HCT116 (cell line): ENCODE measurements at regions not wholly inside any gene's neighbourhood (a gene's known extent, or its start where the extent isn't known, plus 50 kb on each side); places are given as distances from the start of the nearest gene placed in this dataset.

Experiments used
- ATAC-seq: fragments of 200-7000 bp; cut with Tn5 transposase; 2 replicates; pipeline ENCODE4 v1.9.1; 2020; ENCODE audit warnings: mild to moderate bottlenecking, moderate library complexity
- BruUV-seq: library from RNA; stranded (reverse); fragments of 400-500 nt; replicated peaks from 2 replicates; lab custom pipeline; 2021; lab: Mats Ljungman, UMichigan
- CTCF ChIA-PET: fragments of 300-600 bp; sonication (Branson Sonifier 250); formaldehyde crosslinking; loops from one replicate; lab custom pipeline; 2021; ENCODE audit warnings: antibody characterized with exemption; lab: Charles Lee
- POLR2A ChIA-PET: fragments of 300-600, 350-600 bp; sonication (Branson Sonifier 250); formaldehyde crosslinking; loops from one replicate; lab custom pipeline; 2021; ENCODE audit warnings: antibody characterized with exemption; lab: Charles Lee
- RAD21 ChIA-PET, 2 experiments: fragments of 300-600 bp; sonication (Branson Sonifier 250); formaldehyde crosslinking; loops; one replicate each; lab custom pipeline; 2023; ENCODE audit warnings: low total read pairs in 2 of 2; ENCODE audit not compliant: uncharacterized antibody in 2 of 2, unreplicated experiment in 2 of 2, low non-redundant PET in 1 of 2; lab: Charles Lee
- DNase-seq: peaks from one replicate; pipeline ENCODE4 v3.0.0-alpha.2; 2010; ENCODE audit warnings: low read depth, low spot score
- H2AFZ ChIP-seq: fragments of 200-600 bp; shearing (Covaris generic), sonication (generic); 2 replicates; pipeline ENCODE4 v1.6.1; 2017; ENCODE audit warnings: low read depth, mixed run types, mixed read lengths, antibody characterized with exemption, low read length; ENCODE audit not compliant: poor library complexity, severe bottlenecking
- H3K27ac ChIP-seq: 2 replicates; pipeline ENCODE4 v1.5.1; 2012; ENCODE audit warnings: low read depth, low read length
- H3K27me3 ChIP-seq: fragments of 200-600 bp; sonication (generic); 2 replicates; pipeline ENCODE4 v1.6.1; 2016; ENCODE audit warnings: mixed run types, low read length, mixed read lengths; ENCODE audit not compliant: insufficient read depth
- H3K36me3 ChIP-seq, 2 experiments: fragments of 200-500 bp in 1 of 2; fragments of 200-600 bp in 1 of 2; sonication (Bioruptor generic) in 1 of 2; sonication (generic) in 1 of 2; 2 replicates each; pipeline versions ENCODE4 v1.5.1 to v1.6.1; 2014 to 2016; ENCODE audit warnings: low read length in 2 of 2, inconsistent platforms in 1 of 2, mixed read lengths in 1 of 2, mixed run types in 1 of 2; ENCODE audit not compliant: insufficient read depth in 2 of 2, control insufficient read depth in 1 of 2
- H3K4me1 ChIP-seq, 2 experiments: fragments of 200-600 bp in 1 of 2; sonication (generic) in 1 of 2; 2 replicates each; pipeline versions ENCODE4 v1.5.1 to v1.6.1; 2012 to 2017; ENCODE audit warnings: low read length in 2 of 2, inconsistent platforms in 1 of 2, mild to moderate bottlenecking in 1 of 2, mixed read lengths in 1 of 2, mixed run types in 1 of 2, moderate library complexity in 1 of 2; ENCODE audit not compliant: insufficient read depth in 2 of 2, control insufficient read depth in 1 of 2
- H3K4me2 ChIP-seq: fragments of 200-600 bp; sonication (generic); 2 replicates; pipeline ENCODE4 v1.6.1; 2017; ENCODE audit warnings: mixed run types, low read length, mixed read lengths
- H3K4me3 ChIP-seq, 2 experiments: fragments of 200-600 bp in 1 of 2; sonication (generic) in 1 of 2; replicated peaks in 1 of 2; 2 replicates each; pipeline ENCODE4 v1.5.1; 2011 to 2016; ENCODE audit warnings: low read length in 2 of 2, control low read depth in 1 of 2, low read depth in 1 of 2, mild to moderate bottlenecking in 1 of 2, mixed read lengths in 1 of 2, mixed run types in 1 of 2
- H3K79me2 ChIP-seq: fragments of 200-600 bp; sonication (generic); 2 replicates; pipeline ENCODE4 v1.6.1; 2017; ENCODE audit warnings: mild to moderate bottlenecking, mixed run types, low read length, moderate library complexity, mixed read lengths; ENCODE audit not compliant: insufficient read depth
- H3K9ac ChIP-seq: fragments of 200-600 bp; sonication (generic); 2 replicates; pipeline ENCODE4 v1.6.1; 2016; ENCODE audit warnings: low read length, mixed read lengths
- H3K9me2 ChIP-seq: fragments of 200-600 bp; sonication (generic), shearing (Covaris generic); 2 replicates; pipeline ENCODE4 v1.6.1; 2017; ENCODE audit warnings: mixed run types, mild to moderate bottlenecking, moderate library complexity; ENCODE audit not compliant: insufficient read depth
- H3K9me3 ChIP-seq, 2 experiments: fragments of 200-500 bp in 1 of 2; fragments of 200-600 bp in 1 of 2; sonication (Bioruptor generic) in 1 of 2; sonication (generic) in 1 of 2; 2 replicates each; pipeline ENCODE4 v1.6.1; 2014 to 2017; ENCODE audit warnings: low read length in 2 of 2, mixed read lengths in 2 of 2, inconsistent platforms in 1 of 2, low read depth in 1 of 2, mild to moderate bottlenecking in 1 of 2, mixed run types in 1 of 2, moderate library complexity in 1 of 2; ENCODE audit not compliant: control insufficient read depth in 1 of 2, insufficient read depth in 1 of 2
- H4K20me1 ChIP-seq: fragments of 200-600 bp; sonication (generic), shearing (Covaris generic); 2 replicates; pipeline ENCODE4 v1.6.1; 2017; ENCODE audit warnings: mixed run types, mild to moderate bottlenecking, moderate library complexity; ENCODE audit not compliant: insufficient read depth
- CBX3 ChIP-seq: IDR thresholded peaks from 2 replicates; pipeline ENCODE4 v1.6.1; 2012; ENCODE audit warnings: low read depth
- CTCF ChIP-seq, 3 experiments: fragments of 200-600 bp in 1 of 3; sonication (generic) in 1 of 3; IDR thresholded peaks in 2 of 3; conservative IDR thresholded peaks in 1 of 3; 2 replicates each; pipeline ENCODE4 v1.5.1; 2012 to 2017; ENCODE audit warnings: low read depth in 2 of 3, low read length in 2 of 3, antibody characterized with exemption in 1 of 3, borderline replicate concordance in 1 of 3, control low read depth in 1 of 3, mild to moderate bottlenecking in 1 of 3, mixed read lengths in 1 of 3, mixed run types in 1 of 3, moderate library complexity in 1 of 3; ENCODE audit not compliant: insufficient read depth in 1 of 3
- EGR1 ChIP-seq: IDR thresholded peaks from 2 replicates; pipeline ENCODE4 v1.6.1; 2012; ENCODE audit warnings: low read depth
- FOSL1 ChIP-seq: IDR thresholded peaks from 2 replicates; pipeline ENCODE4 v1.6.1; 2012; ENCODE audit warnings: low read depth
- JUND ChIP-seq: IDR thresholded peaks from 2 replicates; pipeline ENCODE4 v1.6.1; 2012
- POLR2AphosphoS5 ChIP-seq: IDR thresholded peaks from 2 replicates; pipeline ENCODE4 v1.6.1; 2011; ENCODE audit warnings: mild to moderate bottlenecking, low read depth, low read length, moderate library complexity
- REST ChIP-seq: IDR thresholded peaks from 2 replicates; pipeline ENCODE4 v1.6.1; 2012; ENCODE audit warnings: low read depth
- SP1 ChIP-seq: IDR thresholded peaks from 2 replicates; pipeline ENCODE4 v1.6.1; 2012; ENCODE audit warnings: low read depth
- TCF7L2 ChIP-seq: IDR thresholded peaks from 2 replicates; pipeline ENCODE4 v1.7.0; 2011; ENCODE audit warnings: borderline replicate concordance, inconsistent platforms; ENCODE audit not compliant: insufficient read depth, insufficient read length; ENCODE audit errors: extremely low read depth
- YY1 ChIP-seq: IDR thresholded peaks from 2 replicates; pipeline ENCODE4 v1.6.1; 2011; ENCODE audit warnings: low read length, low read depth, moderate library complexity, mild to moderate bottlenecking; ENCODE audit not compliant: insufficient replicate concordance; ENCODE audit errors: extremely low read depth
- ZBTB33 ChIP-seq: IDR thresholded peaks from 2 replicates; pipeline ENCODE4 v1.6.1; 2011; ENCODE audit warnings: mild to moderate bottlenecking, low read length, moderate library complexity; ENCODE audit not compliant: insufficient replicate concordance; ENCODE audit errors: extremely low read depth
- intact Hi-C: fragments of 100-400 bp; cut with micrococcal nuclease; formaldehyde crosslinking; loops from 2 replicates; pipeline ENCODE4 v1.10.0; 2022

- BruUV-seq = no TSS peak
- Histone ChIP-seq H3K4me3 (no peak overlapping the region), H3K4me1 (no peaks in the 10 kb centered on the region), H3K9ac (no peak overlapping the region), H3K36me3 (no peaks in the 10 kb centered on the region), H3K9me3 (no peaks in the 10 kb centered on the region), H3K9me2 (no peaks in the 10 kb centered on the region), H3K79me2 (no peaks in the 10 kb centered on the region), H3K27ac (no peak overlapping the region), H2AFZ (no peak overlapping the region), H4K20me1 (no peaks in the 10 kb centered on the region), H3K4me2 (no peak overlapping the region), H3K27me3 (peaks cover 36% of the 10 kb centered on the region; the same call in 1 of the 2 replicates)
- intact Hi-C loops = no loop called here
- ChIA-PET POLR2A (no interaction called here), RAD21 (no interaction called here), CTCF (no interaction called here)
- ATAC-seq = no peak
- TF ChIP-seq SP1 (no peak), CTCF (IDR thresholded peaks at IDR 0.05 in 2 of 3, conservative IDR thresholded peaks at IDR 0.05 in 1 of 3; ENCODE audit: borderline replicate concordance in 1 of 3, insufficient read depth in 1 of 3, low read depth in 2 of 3, low read length in 2 of 3) (no peak), YY1 (no peak), POLR2AphosphoS5 (no peak), REST (no peak), TCF7L2 (no peak), JUND (no peak), FOSL1 (no peak), CBX3 (no peak), EGR1 (no peak), ZBTB33 (no peak)
- DNase-seq = no peak
Measured at GRCh38 chr5:61827445-61827975, 478.5 kb upstream of the KIF2A start.
